Stomach (tissue), 8 donors: ENCODE measurements at regions not wholly inside any gene's neighbourhood (a gene's known extent, or its start where the extent isn't known, plus 50 kb on each side); places are given as distances from the start of the nearest gene placed in this dataset.
"Not testable (repeated sequence)": the region's sequence is repeated elsewhere in the genome, so short reads cannot be mapped to it uniquely, and the experiment has no call there.

Experiments
- DNase-seq, 2 donors: peaks; one replicate each; pipeline versions ENCODE4 v3.0.0 to v3.0.0-alpha.2; 2013 to 2019
- H3K27ac ChIP-seq, 5 donors: fragments of 200-600 bp in 4 of 5; sonication (generic) in 4 of 5; one replicate each; pipeline ENCODE4 v1.5.1; 2013 to 2019; ENCODE audit warnings: mild to moderate bottlenecking in 1 of 5, moderate library complexity in 1 of 5
- H3K27me3 ChIP-seq, 3 donors: fragments of 200-600 bp; sonication (generic); one replicate each; pipeline ENCODE4 v1.5.1; 2017 to 2019; ENCODE audit warnings: mixed run types in 1 of 3
- H3K36me3 ChIP-seq, 4 donors: fragments of 200-600 bp; sonication (generic); 1 replicate in 3 of 4; 2 replicates in 1 of 4; pipeline ENCODE4 v1.5.1; 2016 to 2019
- H3K4me1 ChIP-seq, 4 donors: fragments of 200-600 bp; sonication (generic); one replicate each; pipeline ENCODE4 v1.5.1; 2016 to 2019
- H3K4me3 ChIP-seq, 4 donors: fragments of 200-600 bp; sonication (generic) in 3 of 4; one replicate each; pipeline ENCODE4 v1.5.1; 2016 to 2019; ENCODE audit warnings: mild to moderate bottlenecking in 1 of 4
- H3K9me3 ChIP-seq, 4 donors: fragments of 200-600 bp; sonication (generic); one replicate each; pipeline ENCODE4 v1.5.1; 2016 to 2019
- CTCF ChIP-seq, 7 experiments: fragments of 450-650 bp in 4 of 7; fragments of 200-600 bp in 3 of 7; sonication (generic) in 3 of 7; IDR thresholded peaks; one replicate each; pipeline ENCODE4 v1.5.1; 2016 to 2019; ENCODE audit warnings: antibody characterized with exemption in 7 of 7, control low read depth in 2 of 7, mild to moderate bottlenecking in 1 of 7
- EP300 ChIP-seq: sonication (generic); formaldehyde crosslinking; IDR thresholded peaks from one replicate; pipeline ENCODE4 v1.6.1; 2017; ENCODE audit warnings: antibody characterized with exemption
- POLR2A ChIP-seq, 4 donors: fragments of 450-650 bp; IDR thresholded peaks; one replicate each; pipeline ENCODE4 v1.6.1; 2016; ENCODE audit warnings: antibody characterized with exemption in 4 of 4, control low read depth in 2 of 4, mild to moderate bottlenecking in 1 of 4, moderate library complexity in 1 of 4
- POLR2AphosphoS5 ChIP-seq, 3 donors: sonication (generic); formaldehyde crosslinking; IDR thresholded peaks; one replicate each; pipeline ENCODE4 v1.6.1; 2016; ENCODE audit warnings: antibody characterized with exemption in 3 of 3
- WGBS, 5 donors: extraction: QIAGEN DNeasy Blood & Tissue Kit in 3 of 5; methylation state at CpG; one replicate each; pipeline versions ENCODE4 v1.1.5 to v1.1.7; 2013 to 2018; 5-methylcytosine and 5-hydroxymethylcytosine counted together
- intact Hi-C: fragments of 100-400 bp; cut with DNase I; formaldehyde crosslinking; loops from one replicate; pipeline ENCODE4 v1.15.1; 2023; ENCODE audit warnings: low total_unique reads
- donor health status: healthy with polysubstance abuse.
- donor health status: Bipolar disorder and iron deficiency.
- donor health status: healthy.

- Histone ChIP-seq H3K9me3 (peaks cover 0 to 13% (median 4%) of the 10 kb centered on the region in 4 donors), H3K27ac (no peak overlapping the region), H3K4me3 (no peak overlapping the region), H3K36me3 (no peaks in the 10 kb centered on the region), H3K4me1 (no peaks in the 10 kb centered on the region), H3K27me3 (no peaks in the 10 kb centered on the region)
- no peak for DNase-seq
- TF ChIP-seq POLR2A (IDR thresholded peaks at IDR 0.05) (no peak), EP300 (no peak), CTCF (IDR thresholded peaks at IDR 0.05) (no peak), POLR2AphosphoS5 (IDR thresholded peaks at IDR 0.05) (no peak)
- intact Hi-C loops, result no loop called here
- 57 to 81% (median 65%) methylated on average over 8 of the region's 8 CpGs for WGBS, 5 donors
Measured at GRCh38 chr12:68984796-68985573, 52.0 kb upstream of the CPM start.

GRCh38 chr12:68997526-68997925 lies 64.6 kb upstream of the CPM start:
- H3K27ac ChIP-seq, H3K4me3 ChIP-seq, H3K4me1 ChIP-seq, H3K27me3 ChIP-seq, DNase-seq, H3K36me3 ChIP-seq, intact Hi-C loops: not testable (repeated sequence)
- WGBS, 5 donors, result 81 to 91% (median 87%) methylated on average over 4 of the region's 4 CpGs
- H3K9me3 ChIP-seq, result peaks cover 0 to 16% (median 6%) of the 10 kb centered on the region in 4 donors

DNA sequence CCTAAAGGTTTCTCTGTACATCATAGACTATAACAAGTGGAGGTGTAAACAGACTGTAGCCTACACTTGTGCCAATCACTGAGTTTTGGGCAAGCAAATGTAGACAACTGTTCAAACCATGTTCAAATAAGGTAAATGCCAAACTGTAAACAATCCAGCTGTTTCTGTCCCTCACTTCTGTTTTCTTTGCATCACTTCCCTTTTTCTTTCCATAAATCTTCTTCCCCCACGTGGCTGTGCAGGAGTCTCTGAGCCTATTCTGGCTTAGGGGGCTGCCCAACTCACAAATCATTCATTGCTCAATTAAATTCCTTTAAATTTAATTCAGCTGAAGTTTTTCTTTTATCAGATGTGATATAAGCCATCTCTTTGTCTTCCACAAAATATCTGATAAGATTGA lies 65.1 kb upstream of the CPM start:
- Histone ChIP-seq H3K27ac (no peak overlapping the region), H3K36me3 (no peaks in the 10 kb centered on the region), H3K9me3 (peaks cover 0 to 16% (median 6%) of the 10 kb centered on the region in 4 donors), H3K4me1 (no peaks in the 10 kb centered on the region), H3K27me3 (no peaks in the 10 kb centered on the region), H3K4me3 (no peak overlapping the region)
- intact Hi-C loops, result no loop called here
- no peak for DNase-seq
- WGBS, 5 donors, result 45 to 80% (median 58%) methylated on average over 1 of the region's 1 CpG
- TF ChIP-seq POLR2AphosphoS5 (IDR thresholded peaks at IDR 0.05) (no peak), EP300 (no peak), POLR2A (IDR thresholded peaks at IDR 0.05) (no peak), CTCF (IDR thresholded peaks at IDR 0.05) (no peak)

- no peak for DNase-seq
- Histone ChIP-seq H3K27me3 (no peaks in the 10 kb centered on the region), H3K36me3 (no peaks in the 10 kb centered on the region), H3K4me3 (no peak overlapping the region), H3K4me1 (no peaks in the 10 kb centered on the region), H3K27ac (no peak overlapping the region), H3K9me3 (peaks cover 0 to 16% (median 6%) of the 10 kb centered on the region in 4 donors)
- WGBS, 5 donors, result 40 to 70% (median 67%) methylated on average over 3 of the region's 3 CpGs
- TF ChIP-seq EP300 (no peak), POLR2AphosphoS5 (IDR thresholded peaks at IDR 0.05) (no peak), POLR2A (IDR thresholded peaks at IDR 0.05) (no peak), CTCF (IDR thresholded peaks at IDR 0.05) (no peak)
- intact Hi-C loops, result no loop called here
Measured at GRCh38 chr12:69000074-69000473, 67.1 kb upstream of the CPM start.

DNA sequence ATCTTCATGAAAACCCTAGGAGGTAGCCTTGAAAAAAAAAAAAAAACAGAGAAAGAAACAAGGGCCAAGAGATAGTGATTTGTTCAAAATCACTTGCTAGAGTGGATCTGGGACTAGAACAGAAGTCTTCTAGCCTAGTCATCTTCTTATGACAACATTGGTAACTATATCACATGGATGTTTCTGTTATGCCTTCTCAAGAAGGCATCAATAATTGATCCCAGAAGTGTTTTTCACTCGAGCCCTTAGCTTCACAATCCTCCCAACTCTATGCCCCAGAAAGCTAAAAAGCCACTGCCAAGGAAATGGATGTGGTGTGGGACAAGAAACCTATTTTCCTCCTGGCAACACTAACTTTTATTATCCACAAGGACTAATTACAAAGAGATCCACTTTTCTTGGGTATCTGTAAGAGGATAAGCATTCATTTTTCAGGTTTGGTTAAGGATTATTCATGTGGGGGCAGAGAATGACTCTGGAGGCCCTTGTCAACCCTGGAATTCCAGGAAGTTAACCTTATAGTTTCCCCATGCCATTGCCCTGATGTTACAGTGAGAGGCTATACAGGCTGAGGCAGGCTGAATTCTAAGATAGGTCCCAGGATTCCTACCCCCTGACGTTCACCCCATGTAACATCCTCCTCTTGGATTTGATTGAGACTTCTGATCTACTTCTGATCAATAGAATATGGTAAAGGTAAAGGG lies 67.7 kb upstream of the CPM start:
- no peaks in the 10 kb centered on the region for H3K27me3 ChIP-seq
- no peak for DNase-seq
- H3K4me3 ChIP-seq, result no peak overlapping the region
- 73 to 83% (median 74%) methylated on average over 2 of the region's 2 CpGs for WGBS, 5 donors
- H3K27ac ChIP-seq, result no peak overlapping the region
- H3K9me3 ChIP-seq, result peaks cover 0 to 16% (median 6%) of the 10 kb centered on the region in 4 donors
- H3K36me3 ChIP-seq, result no peaks in the 10 kb centered on the region
- H3K4me1 ChIP-seq, result no peaks in the 10 kb centered on the region
- TF ChIP-seq EP300 (no peak), POLR2AphosphoS5 (IDR thresholded peaks at IDR 0.05) (no peak), CTCF (IDR thresholded peaks at IDR 0.05) (no peak), POLR2A (IDR thresholded peaks at IDR 0.05) (no peak)
- intact Hi-C loops, result no loop called here
